IgD-negative memory B cell (primary cell): ENCODE measurements at regions not wholly inside any gene's neighbourhood (a gene's known extent, or its start where the extent isn't known, plus 50 kb on each side); places are given as distances from the start of the nearest gene placed in this dataset.
"Not testable (repeated sequence)": the region's sequence is repeated elsewhere in the genome, so short reads cannot be mapped to it uniquely, and the experiment has no call there.

ENCODE experiments used
- H3K27ac Mint-ChIP-seq, 3 donors: one replicate each; pipeline ENCODE4 v1.8.0; 2020 to 2022; ENCODE audit warnings: mild to moderate bottlenecking in 3 of 3, mixed read lengths in 3 of 3, moderate library complexity in 1 of 3
- H3K27me3 Mint-ChIP-seq: one replicate; pipeline ENCODE4 v1.8.0; 2021; ENCODE audit warnings: mixed read lengths
- H3K36me3 Mint-ChIP-seq: one replicate; pipeline ENCODE4 v1.8.0; 2020; ENCODE audit warnings: mild to moderate bottlenecking, mixed read lengths
- H3K4me1 Mint-ChIP-seq, 3 donors: one replicate each; pipeline ENCODE4 v1.8.0; 2020 to 2022; ENCODE audit warnings: mixed read lengths in 3 of 3, mild to moderate bottlenecking in 1 of 3
- H3K4me3 Mint-ChIP-seq, 4 donors: one replicate each; pipeline ENCODE4 v1.8.0; 2020 to 2022; ENCODE audit warnings: mild to moderate bottlenecking in 4 of 4, mixed read lengths in 4 of 4, moderate library complexity in 3 of 4
- H3K9me3 Mint-ChIP-seq, 3 donors: one replicate each; pipeline ENCODE4 v1.8.0; 2020 to 2021; ENCODE audit warnings: mixed read lengths in 3 of 3, mild to moderate bottlenecking in 1 of 3

DNA sequence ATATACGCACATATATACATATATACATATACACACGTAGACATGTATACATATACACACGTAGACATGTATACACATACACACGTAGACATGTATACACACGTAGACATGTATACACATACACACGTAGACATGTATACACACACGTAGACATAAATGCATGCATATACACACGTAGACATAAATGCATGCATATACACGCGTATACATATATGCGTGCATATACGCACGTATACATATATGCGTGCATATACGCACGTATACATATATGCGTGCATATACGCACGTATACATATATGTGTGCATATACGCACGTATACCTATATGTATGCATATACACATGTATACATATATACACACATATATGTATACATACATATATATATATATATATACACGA lies 114.9 kb upstream of the XIST start:
- H3K4me1 Mint-ChIP-seq, result peaks cover 10 to 16% (median 14%) of the 10 kb centered on the region in 3 donors
- H3K4me3 Mint-ChIP-seq, H3K9me3 Mint-ChIP-seq, H3K27ac Mint-ChIP-seq, H3K27me3 Mint-ChIP-seq: not testable (repeated sequence)
- H3K36me3 Mint-ChIP-seq, result peaks cover 17% of the 10 kb centered on the region

GRCh38 chrX:73965833-73966232 lies 113.3 kb upstream of the XIST start:
- no peak overlapping the region for H3K4me3 Mint-ChIP-seq
- peak overlapping the region in 2 of 3 donors; percentile 65 for H3K27ac Mint-ChIP-seq
- H3K27me3 Mint-ChIP-seq, result no peaks in the 10 kb centered on the region
- H3K4me1 Mint-ChIP-seq, result peaks cover 16 to 25% (median 18%) of the 10 kb centered on the region in 3 donors
- H3K36me3 Mint-ChIP-seq, result peaks cover 16% of the 10 kb centered on the region
- H3K9me3 Mint-ChIP-seq, result no peaks in the 10 kb centered on the region

- H3K4me3 Mint-ChIP-seq, result no peak overlapping the region
- no peak overlapping the region for H3K27ac Mint-ChIP-seq
- H3K36me3 Mint-ChIP-seq, result peaks cover 12% of the 10 kb centered on the region
- no peaks in the 10 kb centered on the region for H3K27me3 Mint-ChIP-seq
- peaks cover 22 to 35% (median 23%) of the 10 kb centered on the region in 3 donors for H3K4me1 Mint-ChIP-seq
- no peaks in the 10 kb centered on the region for H3K9me3 Mint-ChIP-seq
These were observed 112.1 kb upstream of the XIST start for GRCh38 chrX:73964579-73964978.

GRCh38 chrX:73963682-73964081 lies 111.2 kb upstream of the XIST start:
- Mint-ChIP-seq H3K4me1 (peaks cover 23 to 41% (median 25%) of the 10 kb centered on the region in 3 donors), H3K27ac (no peak overlapping the region), H3K4me3 (no peak overlapping the region), H3K36me3 (peaks cover 17% of the 10 kb centered on the region), H3K9me3 (no peaks in the 10 kb centered on the region), H3K27me3 (no peaks in the 10 kb centered on the region)

DNA sequence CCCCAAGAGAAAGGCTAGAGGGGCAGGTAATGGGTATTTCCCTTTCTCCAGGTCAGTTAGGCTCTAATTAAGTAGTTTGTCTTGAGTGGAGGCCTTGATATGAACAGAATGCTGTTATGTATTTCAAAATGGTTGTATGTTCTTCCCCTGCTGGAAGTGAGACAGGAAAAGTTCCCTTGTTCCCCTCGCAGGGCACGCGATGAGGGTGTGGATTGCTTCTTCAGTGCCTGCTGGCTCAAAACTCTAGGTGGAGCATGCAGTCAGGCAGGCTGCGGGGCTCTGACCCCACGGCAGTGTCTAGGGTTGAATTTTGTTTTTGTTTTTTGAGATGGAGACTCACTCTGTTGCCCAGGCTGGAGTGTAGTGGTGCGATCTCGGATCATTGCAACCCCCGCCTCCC lies 110.4 kb upstream of the XIST start:
- Mint-ChIP-seq H3K4me3 (no peak overlapping the region), H3K36me3 (peaks cover 17% of the 10 kb centered on the region), H3K9me3 (no peaks in the 10 kb centered on the region), H3K4me1 (peaks cover 23 to 45% (median 30%) of the 10 kb centered on the region in 3 donors), H3K27ac (no peak overlapping the region), H3K27me3 (no peaks in the 10 kb centered on the region)

DNA sequence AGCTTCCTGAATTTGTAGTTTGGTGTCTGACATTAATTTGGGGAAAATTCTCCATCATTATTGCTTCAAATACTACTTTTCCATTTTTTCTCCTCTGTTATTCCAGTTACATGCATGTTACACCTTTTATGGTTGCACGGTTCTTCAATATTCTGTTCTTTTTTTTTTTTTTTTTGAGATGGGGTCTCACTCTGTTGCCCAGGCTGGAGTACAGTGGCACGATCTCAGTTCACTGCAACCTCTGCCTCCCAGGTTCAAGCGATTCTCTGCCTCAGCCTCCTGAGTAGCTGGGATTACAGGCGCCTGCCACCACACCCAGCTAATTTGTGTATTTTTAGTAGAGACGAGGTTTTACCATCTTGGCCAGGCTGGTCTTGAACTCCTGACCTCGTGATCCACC lies 109.4 kb upstream of the XIST start:
- Mint-ChIP-seq H3K36me3 (peaks cover 15% of the 10 kb centered on the region), H3K4me3 (peak overlapping the region in 1 of 4 donors; percentile 32), H3K4me1 (peaks cover 23 to 41% (median 37%) of the 10 kb centered on the region in 3 donors), H3K27ac (peak overlapping the region in 1 of 3 donors; percentile 77)
- not testable (repeated sequence) for H3K9me3 Mint-ChIP-seq, H3K27me3 Mint-ChIP-seq

GRCh38 chrX:73944563-73944908 lies 92.0 kb upstream of the XIST start:
- H3K36me3 Mint-ChIP-seq, result peaks cover 1% of the 10 kb centered on the region
- peak overlapping the region; percentile 78 to 99 (median 97) for H3K27ac Mint-ChIP-seq
- peak overlapping the region; percentile 91 to 98 (median 96) for H3K4me3 Mint-ChIP-seq
- H3K4me1 Mint-ChIP-seq, result peaks cover 14 to 33% (median 29%) of the 10 kb centered on the region in 3 donors
- no peaks in the 10 kb centered on the region for H3K27me3 Mint-ChIP-seq
- H3K9me3 Mint-ChIP-seq, result peaks cover 0 to 2% (median 0%) of the 10 kb centered on the region in 3 donors

DNA sequence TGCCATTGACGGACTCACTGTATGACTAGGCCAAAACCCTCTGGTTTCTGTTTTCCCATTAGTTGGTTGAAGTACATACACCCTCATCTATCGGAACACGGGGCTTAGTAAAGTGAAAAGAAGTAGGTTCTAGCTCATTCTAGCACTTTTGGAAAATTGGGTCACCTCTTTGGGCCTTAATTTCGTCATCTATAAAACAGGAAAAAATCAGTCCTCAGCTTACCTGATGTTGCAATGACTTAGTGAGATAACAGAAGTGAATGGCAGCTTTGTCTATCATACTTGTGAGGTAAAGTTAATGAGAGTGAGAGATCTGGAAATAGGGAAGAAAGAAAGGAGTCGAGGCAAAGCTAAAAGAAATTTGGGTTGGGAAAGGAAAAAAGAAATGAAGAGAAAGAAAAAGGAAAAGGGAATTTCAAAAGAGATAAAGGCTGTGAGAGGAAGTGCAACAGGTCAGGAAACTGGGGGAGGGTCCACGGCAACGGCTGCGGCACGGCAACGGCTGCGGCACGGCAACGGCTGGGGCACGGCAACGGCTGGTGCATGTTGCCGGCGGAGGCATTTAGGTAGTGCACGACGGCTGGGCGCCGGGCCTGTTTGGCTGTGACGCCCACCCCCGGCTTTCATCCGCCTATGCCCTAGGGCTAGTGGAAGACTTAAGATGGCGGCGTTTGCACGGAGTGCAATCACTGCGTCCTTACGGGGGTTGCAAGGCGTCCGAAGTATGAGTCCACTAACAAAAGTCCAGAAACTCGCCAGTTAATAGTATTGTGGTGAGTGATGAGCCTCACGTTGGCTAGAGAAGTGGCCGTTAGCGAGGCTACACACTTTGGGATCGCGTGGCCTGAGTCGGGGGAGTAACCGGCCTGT lies 91.4 kb upstream of the XIST start:
- Mint-ChIP-seq H3K4me3 (peak overlapping the region; percentile 91 to 98 (median 96)), H3K4me1 (peaks cover 14 to 30% (median 25%) of the 10 kb centered on the region in 3 donors), H3K27me3 (no peaks in the 10 kb centered on the region), H3K9me3 (peaks cover 0 to 2% (median 0%) of the 10 kb centered on the region in 3 donors), H3K27ac (peak overlapping the region; percentile 78 to 99 (median 97)), H3K36me3 (peaks cover 1% of the 10 kb centered on the region)

DNA sequence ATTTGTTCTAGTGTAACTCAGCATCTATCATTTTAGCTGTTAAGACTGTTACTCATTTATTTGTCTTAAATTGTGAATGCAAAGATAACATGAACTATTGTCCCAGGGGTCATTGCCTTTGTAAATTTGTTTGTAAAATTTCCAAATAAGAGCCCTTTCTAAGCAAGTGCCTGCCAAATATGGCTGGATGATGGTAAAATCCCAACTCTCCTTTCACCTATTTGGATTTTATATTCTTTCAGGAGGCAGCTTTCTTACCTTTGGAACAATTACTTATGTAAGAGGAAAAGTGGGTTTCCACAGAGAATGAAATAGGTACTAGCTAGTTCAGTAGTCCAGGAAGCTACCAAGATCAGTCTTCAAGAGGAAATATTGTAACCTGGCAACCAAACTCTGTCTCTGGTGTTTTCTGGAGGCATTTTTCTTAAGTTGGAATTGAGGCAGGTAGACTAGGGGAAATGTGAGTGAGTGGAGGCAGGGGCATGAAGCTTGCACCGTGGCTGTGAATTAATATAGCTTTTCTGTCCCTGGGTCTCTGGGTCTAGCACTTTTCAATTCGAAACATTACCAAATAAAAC lies 88.5 kb upstream of the XIST start:
- Mint-ChIP-seq H3K9me3 (peaks cover 0 to 2% (median 0%) of the 10 kb centered on the region in 3 donors), H3K36me3 (no peaks in the 10 kb centered on the region), H3K27me3 (no peaks in the 10 kb centered on the region), H3K4me1 (peaks cover 10 to 20% (median 13%) of the 10 kb centered on the region in 3 donors), H3K27ac (no peak overlapping the region), H3K4me3 (peak overlapping the region in 1 of 4 donors; percentile 47)

- H3K9me3 Mint-ChIP-seq, H3K27ac Mint-ChIP-seq, H3K4me1 Mint-ChIP-seq, H3K36me3 Mint-ChIP-seq, H3K27me3 Mint-ChIP-seq, H3K4me3 Mint-ChIP-seq: not testable (repeated sequence)
These were observed 85.3 kb upstream of the XIST start for GRCh38 chrX:73937843-73938242.

DNA sequence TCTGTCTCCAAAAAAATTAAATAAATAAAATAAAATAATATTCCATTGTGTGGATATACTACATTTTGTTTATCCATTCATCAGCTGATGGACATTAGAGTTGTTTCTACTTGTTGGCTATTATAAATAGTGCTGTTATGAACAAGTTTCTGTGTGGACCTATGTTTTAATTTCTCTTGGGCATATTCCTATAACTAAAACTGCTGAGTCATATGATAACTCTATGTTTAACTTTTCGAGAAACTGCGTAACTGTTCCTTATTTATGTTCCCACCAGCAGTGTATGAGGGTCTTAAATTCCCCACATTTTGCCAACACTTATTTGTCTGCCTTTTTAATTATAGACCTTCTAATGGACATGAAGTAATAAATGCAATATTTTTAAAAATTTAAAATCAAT lies 80.0 kb upstream of the XIST start:
- Mint-ChIP-seq H3K27me3 (no peaks in the 10 kb centered on the region), H3K27ac (no peak overlapping the region), H3K9me3 (peaks cover 0 to 1% (median 0%) of the 10 kb centered on the region in 3 donors), H3K36me3 (no peaks in the 10 kb centered on the region), H3K4me3 (no peak overlapping the region), H3K4me1 (no peaks in the 10 kb centered on the region)

GRCh38 chrX:73930300-73930699 lies 77.8 kb upstream of the XIST start:
- Mint-ChIP-seq H3K4me3 (peak overlapping the region in 1 of 4 donors; percentile 44), H3K36me3 (no peaks in the 10 kb centered on the region), H3K27me3 (no peaks in the 10 kb centered on the region), H3K27ac (no peak overlapping the region), H3K4me1 (no peaks in the 10 kb centered on the region), H3K9me3 (peaks cover 0 to 1% (median 0%) of the 10 kb centered on the region in 3 donors)

GRCh38 chrX:73922856-73923455 lies 70.4 kb upstream of the XIST start:
- no peaks in the 10 kb centered on the region for H3K36me3 Mint-ChIP-seq
- H3K4me3 Mint-ChIP-seq, result no peak overlapping the region
- no peaks in the 10 kb centered on the region for H3K4me1 Mint-ChIP-seq
- H3K9me3 Mint-ChIP-seq, result no peaks in the 10 kb centered on the region
- no peaks in the 10 kb centered on the region for H3K27me3 Mint-ChIP-seq
- H3K27ac Mint-ChIP-seq, result no peak overlapping the region

- Mint-ChIP-seq H3K27ac (no peak overlapping the region), H3K4me3 (no peak overlapping the region), H3K27me3 (no peaks in the 10 kb centered on the region), H3K36me3 (no peaks in the 10 kb centered on the region), H3K4me1 (peaks cover 0 to 1% (median 0%) of the 10 kb centered on the region in 3 donors), H3K9me3 (no peaks in the 10 kb centered on the region)
These were observed 64.6 kb upstream of the XIST start for GRCh38 chrX:73916931-73917667.

- Mint-ChIP-seq H3K27ac (no peak overlapping the region), H3K4me1 (peaks cover 0 to 1% (median 0%) of the 10 kb centered on the region in 3 donors), H3K36me3 (no peaks in the 10 kb centered on the region), H3K4me3 (no peak overlapping the region), H3K27me3 (no peaks in the 10 kb centered on the region), H3K9me3 (no peaks in the 10 kb centered on the region)
These were observed 64.0 kb upstream of the XIST start for GRCh38 chrX:73916489-73916888.
